Upper lobe of left lung (tissue), 6 donors: ENCODE measurements at regions not wholly inside any gene's neighbourhood (a gene's known extent, or its start where the extent isn't known, plus 50 kb on each side); places are given as distances from the start of the nearest gene placed in this dataset.

Source experiments
- ATAC-seq, 2 donors: fragments of 200-7000 bp; cut with Tn5 transposase; one replicate each; pipeline ENCODE4 v1.9.1; 2022; ENCODE audit warnings: mild to moderate bottlenecking in 2 of 2, moderate library complexity in 2 of 2; ENCODE audit not compliant: low FRiP score in 2 of 2
- DNase-seq, 2 donors: peaks; one replicate each; pipeline ENCODE4 v3.0.0-alpha.2; 2019 to 2020
- H3K27ac ChIP-seq, 4 donors: fragments of 200-600 bp; sonication (generic); one replicate each; pipeline ENCODE4 v1.5.1; 2016 to 2019
- H3K27me3 ChIP-seq, 4 donors: fragments of 200-600 bp; sonication (generic); one replicate each; pipeline ENCODE4 v1.5.1; 2017 to 2019
- H3K36me3 ChIP-seq, 4 donors: fragments of 200-600 bp; sonication (generic); one replicate each; pipeline ENCODE4 v1.5.1; 2016 to 2019
- H3K4me1 ChIP-seq, 4 donors: fragments of 200-600 bp; sonication (generic); one replicate each; pipeline ENCODE4 v1.5.1; 2018 to 2019
- H3K4me3 ChIP-seq, 4 donors: fragments of 200-600 bp; sonication (generic); one replicate each; pipeline ENCODE4 v1.5.1; 2017 to 2019; ENCODE audit warnings: mild to moderate bottlenecking in 2 of 4, moderate library complexity in 1 of 4
- H3K9me3 ChIP-seq, 4 donors: fragments of 200-600 bp; sonication (generic); one replicate each; pipeline ENCODE4 v1.5.1; 2018 to 2019
- CTCF ChIP-seq, 6 experiments: fragments of 450-650 bp in 4 of 6; fragments of 200-600 bp in 2 of 6; sonication (generic) in 2 of 6; IDR thresholded peaks; one replicate each; pipeline ENCODE4 v1.5.1; 2016 to 2019; ENCODE audit warnings: antibody characterized with exemption in 6 of 6
- EP300 ChIP-seq, 4 donors: sonication (generic); formaldehyde crosslinking; IDR thresholded peaks; one replicate each; pipeline ENCODE4 v1.5.1; 2017; ENCODE audit warnings: antibody characterized with exemption in 4 of 4, control low read depth in 2 of 4
- POLR2A ChIP-seq, 4 donors: fragments of 450-650 bp; IDR thresholded peaks; one replicate each; pipeline ENCODE4 v1.5.1; 2016 to 2017; ENCODE audit warnings: antibody characterized with exemption in 4 of 4, mild to moderate bottlenecking in 2 of 4
- POLR2AphosphoS5 ChIP-seq, 2 donors: sonication (generic); formaldehyde crosslinking; IDR thresholded peaks; one replicate each; pipeline ENCODE4 v1.5.1; 2017; ENCODE audit warnings: antibody characterized with exemption in 2 of 2
- WGBS, 2 donors: methylation state at CpG; one replicate each; pipeline ENCODE4 v1.1.5; 2017 to 2018; 5-methylcytosine and 5-hydroxymethylcytosine counted together
- donor health status: DM: no; HTN: no; CAD: no; lungs with moderate emphysema.
- donor health status: DM: no; HTN: yes; CAD: no; lungs with severe emphysema.

GRCh38 chr20:11754451-11754850 lies 163.2 kb upstream of the BTBD3 start:
- Histone ChIP-seq H3K4me1 (no peaks in the 10 kb centered on the region), H3K36me3 (no peaks in the 10 kb centered on the region), H3K27me3 (no peaks in the 10 kb centered on the region), H3K27ac (no peak overlapping the region), H3K9me3 (no peaks in the 10 kb centered on the region), H3K4me3 (no peak overlapping the region)
- no peak for ATAC-seq
- DNase-seq: no peak
- 68 to 72% methylated on average over 4 of the region's 4 CpGs for WGBS, 2 donors
- TF ChIP-seq CTCF (IDR thresholded peaks at IDR 0.05) (no peak), EP300 (IDR thresholded peaks at IDR 0.05) (no peak), POLR2AphosphoS5 (IDR thresholded peaks at IDR 0.05) (no peak), POLR2A (IDR thresholded peaks at IDR 0.05) (no peak)

GRCh38 chr20:11755071-11755841 lies 162.4 kb upstream of the BTBD3 start:
- Histone ChIP-seq H3K4me1 (no peaks in the 10 kb centered on the region), H3K4me3 (no peak overlapping the region), H3K27ac (peak overlapping the region in 1 of 4 donors; percentile 28), H3K27me3 (no peaks in the 10 kb centered on the region), H3K9me3 (no peaks in the 10 kb centered on the region), H3K36me3 (no peaks in the 10 kb centered on the region)
- no peak for DNase-seq
- 34 to 36% methylated on average over 6 of the region's 6 CpGs for WGBS, 2 donors
- TF ChIP-seq POLR2AphosphoS5 (IDR thresholded peaks at IDR 0.05) (no peak), EP300 (IDR thresholded peaks at IDR 0.05) (no peak), POLR2A (IDR thresholded peaks at IDR 0.05) (no peak), CTCF (IDR thresholded peaks at IDR 0.05) (no peak)
- ATAC-seq: no peak

GRCh38 chr20:11761497-11761896 lies 156.2 kb upstream of the BTBD3 start:
- no peaks in the 10 kb centered on the region for H3K4me1 ChIP-seq
- TF ChIP-seq POLR2A (IDR thresholded peaks at IDR 0.05) (no peak), POLR2AphosphoS5 (IDR thresholded peaks at IDR 0.05) (no peak), CTCF (IDR thresholded peaks at IDR 0.05) (no peak), EP300 (IDR thresholded peaks at IDR 0.05) (no peak)
- H3K4me3 ChIP-seq: no peak overlapping the region
- WGBS, 2 donors: 78 to 93% methylated on average over 4 of the region's 4 CpGs
- no peak for ATAC-seq
- H3K27me3 ChIP-seq: no peaks in the 10 kb centered on the region
- no peak overlapping the region for H3K27ac ChIP-seq
- H3K9me3 ChIP-seq: no peaks in the 10 kb centered on the region
- DNase-seq: no peak
- no peaks in the 10 kb centered on the region for H3K36me3 ChIP-seq

GRCh38 chr20:11766961-11767360 lies 150.7 kb upstream of the BTBD3 start:
- ATAC-seq (no peak), DNase-seq (no peak)
- 40 to 57% methylated on average over 6 of the region's 6 CpGs for WGBS, 2 donors
- TF ChIP-seq CTCF (IDR thresholded peaks at IDR 0.05): no peak
- no peak for TF ChIP-seq EP300 (IDR thresholded peaks at IDR 0.05)
- TF ChIP-seq POLR2A (IDR thresholded peaks at IDR 0.05): no peak
- TF ChIP-seq POLR2AphosphoS5 (IDR thresholded peaks at IDR 0.05): no peak
- H3K27ac ChIP-seq: no peak overlapping the region
- H3K9me3 ChIP-seq: no peaks in the 10 kb centered on the region
- H3K36me3 ChIP-seq: no peaks in the 10 kb centered on the region
- H3K4me3 ChIP-seq: no peak overlapping the region
- H3K4me1 ChIP-seq: no peaks in the 10 kb centered on the region
- H3K27me3 ChIP-seq: no peaks in the 10 kb centered on the region

- DNase-seq (no peak), ATAC-seq (no peak)
- H3K36me3 ChIP-seq: no peaks in the 10 kb centered on the region
- H3K9me3 ChIP-seq: no peaks in the 10 kb centered on the region
- H3K4me1 ChIP-seq: no peaks in the 10 kb centered on the region
- WGBS, 2 donors: 92 to 96% methylated on average over 3 of the region's 3 CpGs
- H3K4me3 ChIP-seq: no peak overlapping the region
- H3K27me3 ChIP-seq: no peaks in the 10 kb centered on the region
- H3K27ac ChIP-seq: no peak overlapping the region
- no peak for TF ChIP-seq POLR2A (IDR thresholded peaks at IDR 0.05)
- TF ChIP-seq CTCF (IDR thresholded peaks at IDR 0.05): no peak
- no peak for TF ChIP-seq EP300 (IDR thresholded peaks at IDR 0.05)
- TF ChIP-seq POLR2AphosphoS5 (IDR thresholded peaks at IDR 0.05): no peak
Measured at GRCh38 chr20:11769825-11770224, 147.9 kb upstream of the BTBD3 start.
